HG02981 (cell line): ENCODE measurements at regions not wholly inside any gene's neighbourhood (a gene's known extent, or its start where the extent isn't known, plus 50 kb on each side); places are given as distances from the start of the nearest gene placed in this dataset.

Source experiments
- ATAC-seq: cut with Tn5 transposase; IDR thresholded peaks from one replicate; pipeline ENCODE4 v1.9.1; 2021; ENCODE audit warnings: mild to moderate bottlenecking, moderate library complexity; ENCODE audit not compliant: unreplicated experiment

DNA sequence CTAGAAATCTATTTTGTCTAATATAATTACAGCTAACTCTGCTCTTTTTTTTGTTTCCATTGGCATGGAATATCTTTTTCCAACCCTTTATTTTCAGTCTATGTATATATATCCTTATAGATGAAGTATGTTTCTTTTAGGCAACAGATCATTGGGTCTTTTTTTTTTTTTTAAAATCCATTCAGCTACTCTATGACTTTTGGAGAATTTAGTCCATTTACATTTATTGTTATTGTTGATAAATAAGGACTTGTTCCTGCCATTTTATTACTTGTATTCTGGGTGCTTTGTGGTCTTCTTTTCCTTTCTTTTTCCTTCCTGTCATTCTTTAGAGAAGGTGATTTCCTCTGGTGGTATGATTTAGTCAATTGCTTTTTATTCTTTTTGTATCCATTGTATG, 296.8 kb downstream of the SMARCA2 start:
- no peak for ATAC-seq

DNA sequence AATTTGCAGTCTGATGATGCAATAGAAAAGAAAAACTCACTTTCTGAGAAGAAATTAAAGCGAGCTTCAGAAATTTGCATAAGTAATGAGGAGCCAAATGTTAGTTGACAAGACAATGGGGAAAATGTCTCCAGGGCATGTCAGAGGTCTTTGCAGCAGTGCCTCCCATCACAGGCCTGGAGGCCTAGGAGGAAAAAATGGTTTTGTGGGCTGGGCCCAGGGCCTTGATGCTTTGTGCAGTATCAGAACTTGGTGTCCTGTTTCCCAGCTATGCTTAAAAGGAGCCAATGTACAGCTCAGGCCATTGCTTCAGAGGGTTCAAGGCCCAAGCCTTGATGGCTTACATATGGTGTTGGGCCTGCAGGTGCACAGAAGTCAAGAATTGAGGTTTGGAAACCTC, 298.4 kb downstream of the SMARCA2 start:
- ATAC-seq, result no peak

DNA sequence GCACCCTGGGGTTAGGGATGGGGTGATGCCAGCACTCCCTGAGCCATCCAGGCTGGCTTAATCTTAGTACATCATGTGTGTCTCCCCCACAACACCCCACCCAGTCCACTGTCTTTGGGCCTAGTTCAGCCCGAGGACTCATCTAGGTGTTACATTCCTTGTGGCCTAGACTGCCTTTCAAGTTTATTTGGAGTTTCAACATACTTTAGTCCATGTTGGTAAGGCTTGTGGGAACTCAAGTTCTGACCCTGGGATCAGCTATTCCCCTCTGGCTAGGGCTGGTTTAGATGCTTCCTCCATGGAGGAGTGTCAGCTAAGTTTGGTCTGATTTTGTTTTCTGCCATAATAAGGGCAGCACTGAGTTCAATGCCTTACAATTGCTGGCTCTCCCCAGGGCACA, 302.4 kb downstream of the SMARCA2 start:
- no peak for ATAC-seq

DNA sequence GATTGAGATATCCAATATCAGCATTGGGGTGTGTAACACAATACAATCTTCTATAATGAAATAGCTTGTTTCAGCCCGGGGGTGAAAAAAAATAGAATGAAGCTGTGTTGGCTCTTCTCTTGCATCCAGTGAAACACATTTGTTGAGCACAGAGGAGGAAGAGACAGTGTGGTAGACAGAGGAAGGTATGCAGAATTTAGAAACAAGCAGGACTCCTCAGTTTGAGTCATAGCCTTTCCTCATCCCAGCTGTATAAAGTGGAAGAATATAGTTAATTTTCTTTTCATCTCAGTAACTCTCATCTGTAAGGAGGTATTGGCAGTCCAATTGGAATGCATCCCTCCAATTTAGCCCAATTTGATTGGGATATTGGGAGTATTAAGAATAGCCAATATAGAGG, 302.2 kb upstream of the VLDLR start:
- ATAC-seq, result no peak

DNA sequence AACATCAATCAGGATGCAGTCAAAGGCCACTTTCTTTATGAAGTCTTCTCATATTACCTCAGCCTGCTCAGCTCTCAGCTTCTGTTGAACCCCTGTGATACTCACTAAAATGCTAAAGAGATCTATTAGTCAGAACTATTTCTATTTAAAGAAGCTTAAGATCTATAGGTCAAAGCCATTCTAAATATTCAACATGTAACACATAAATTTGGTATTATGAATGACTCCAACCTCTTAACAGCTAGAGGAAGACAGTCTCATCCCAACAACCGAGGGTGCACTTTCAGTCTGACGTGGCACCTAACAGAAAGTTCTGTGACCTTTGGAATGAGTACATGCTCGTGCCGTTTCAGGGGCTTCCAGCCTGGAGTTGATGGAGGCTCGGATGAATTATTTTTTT, 301.5 kb upstream of the VLDLR start:
- no peak for ATAC-seq

DNA sequence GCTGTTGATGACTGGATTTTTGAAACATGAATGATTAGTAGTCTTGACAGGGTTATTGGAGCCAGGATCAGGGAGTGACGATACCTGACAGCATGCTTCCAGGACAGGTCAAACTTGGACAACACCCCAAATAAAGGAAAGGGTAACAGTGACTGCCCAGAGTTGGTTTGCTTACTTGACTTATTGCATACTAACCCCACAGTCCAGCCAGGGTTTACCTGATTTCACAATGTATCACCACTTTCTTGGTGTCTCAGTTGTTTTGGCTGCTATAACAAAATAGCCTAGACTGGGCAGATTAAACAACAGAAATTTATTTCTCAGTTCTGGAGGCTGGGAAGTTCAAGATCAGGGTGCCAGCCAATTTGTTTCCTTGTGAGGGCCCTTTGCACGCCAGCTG, 301.0 kb upstream of the VLDLR start:
- no peak for ATAC-seq

DNA sequence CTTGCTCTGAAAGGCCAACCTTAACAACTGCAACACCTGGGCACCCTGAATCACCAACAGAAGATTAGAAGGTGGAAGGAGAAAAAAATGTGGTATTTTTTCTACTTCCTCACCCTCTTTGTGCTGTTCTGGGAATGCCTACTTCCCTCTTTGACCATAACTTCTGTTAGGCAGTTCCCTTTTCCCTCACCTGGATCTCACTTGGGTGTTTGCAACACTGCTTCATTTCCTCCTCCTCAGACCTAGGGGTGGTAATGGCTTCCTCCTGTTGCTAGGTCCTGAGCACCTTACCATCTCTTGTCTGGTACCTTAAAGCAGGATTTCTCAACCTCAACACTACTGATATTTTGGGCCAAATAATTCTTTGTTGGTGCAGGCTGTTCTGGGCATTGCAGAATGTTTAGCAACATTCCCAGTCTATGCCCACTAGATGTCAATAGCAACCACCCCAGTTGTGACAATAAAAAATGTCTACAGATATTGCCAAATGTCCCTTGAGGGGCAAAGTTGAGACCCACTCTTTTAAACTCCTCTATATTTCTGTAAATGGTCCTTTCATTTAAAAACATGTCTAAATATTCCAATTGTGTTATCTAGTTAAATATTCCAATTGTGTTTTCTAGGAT, 300.0 kb upstream of the VLDLR start:
- ATAC-seq, result no peak

DNA sequence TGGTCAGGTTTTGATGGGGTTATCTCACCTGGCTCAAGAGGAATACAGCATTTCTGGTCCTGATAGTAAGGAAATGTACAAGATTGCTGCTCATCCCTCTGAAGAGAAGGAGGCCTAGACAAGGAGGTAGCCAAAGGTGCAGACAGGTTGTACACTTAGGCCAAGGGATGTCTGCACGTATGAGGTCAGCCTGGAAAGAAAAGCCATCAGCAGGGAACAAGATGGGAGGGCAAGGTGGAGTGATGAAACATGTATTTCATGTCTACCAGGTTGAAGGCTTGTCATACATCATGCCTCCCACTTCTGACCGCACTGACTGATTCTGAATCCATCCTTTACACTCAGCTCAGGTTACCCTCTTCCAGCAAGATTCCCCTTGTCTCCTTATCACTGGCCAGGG, 296.8 kb upstream of the VLDLR start:
- ATAC-seq, result no peak

DNA sequence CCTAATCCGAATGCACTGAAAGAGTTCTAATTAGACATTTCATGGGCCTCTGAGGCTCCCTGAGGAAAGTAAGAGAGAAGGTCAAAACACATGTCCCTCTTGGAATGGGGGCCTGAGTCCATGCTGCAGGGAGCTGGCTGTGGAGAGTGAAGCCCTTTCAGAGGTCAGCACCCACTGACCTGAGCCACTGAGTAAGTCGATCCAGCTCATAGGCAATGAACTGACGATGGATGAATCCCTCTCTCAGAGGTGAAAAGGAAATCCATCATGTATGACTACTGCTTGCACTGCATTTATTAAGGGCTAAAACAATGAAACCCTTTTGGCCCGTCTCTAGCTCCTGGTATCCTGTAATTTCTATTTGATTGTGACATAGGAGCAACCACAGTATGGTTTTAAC, 288.9 kb upstream of the VLDLR start:
- no peak for ATAC-seq

DNA sequence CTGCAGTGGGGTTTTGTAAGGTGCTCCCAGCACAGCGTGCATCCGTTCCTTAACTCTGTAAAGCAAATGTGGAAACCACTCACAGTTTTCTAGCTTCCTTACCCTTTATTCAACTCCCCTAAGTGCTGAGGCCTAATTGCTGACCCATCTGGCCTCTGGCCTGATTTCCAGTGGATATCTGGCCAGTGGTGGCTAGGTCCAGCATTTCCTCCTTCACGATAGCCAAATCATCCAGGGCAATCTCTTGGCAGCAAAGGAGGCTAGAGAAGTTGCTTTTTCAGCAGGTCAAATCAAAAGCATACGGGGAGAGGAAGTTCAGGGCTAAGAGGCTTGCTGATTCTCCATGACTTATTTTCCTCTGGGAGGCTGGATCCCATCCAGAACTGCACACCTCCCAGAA, 286.3 kb upstream of the VLDLR start:
- ATAC-seq, result no peak

DNA sequence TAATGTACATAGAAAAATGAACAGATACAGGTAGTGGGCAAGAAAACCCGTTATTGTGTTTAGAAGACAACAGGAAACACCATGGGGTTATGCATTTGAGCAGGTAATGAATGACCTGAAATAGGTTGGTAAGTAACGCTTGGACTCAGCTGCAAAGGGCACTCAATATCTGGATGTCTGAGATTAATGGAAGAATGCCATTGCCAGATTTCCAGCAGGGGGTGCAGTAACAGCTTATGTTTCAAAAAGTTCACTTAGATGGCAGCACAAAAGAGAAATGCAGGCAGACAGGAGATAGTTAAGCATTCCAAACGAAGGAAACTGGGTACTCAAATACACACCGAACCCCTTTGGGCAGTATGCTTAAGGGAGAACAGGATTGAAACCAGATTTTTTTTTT, 285.5 kb upstream of the VLDLR start:
- no peak for ATAC-seq

DNA sequence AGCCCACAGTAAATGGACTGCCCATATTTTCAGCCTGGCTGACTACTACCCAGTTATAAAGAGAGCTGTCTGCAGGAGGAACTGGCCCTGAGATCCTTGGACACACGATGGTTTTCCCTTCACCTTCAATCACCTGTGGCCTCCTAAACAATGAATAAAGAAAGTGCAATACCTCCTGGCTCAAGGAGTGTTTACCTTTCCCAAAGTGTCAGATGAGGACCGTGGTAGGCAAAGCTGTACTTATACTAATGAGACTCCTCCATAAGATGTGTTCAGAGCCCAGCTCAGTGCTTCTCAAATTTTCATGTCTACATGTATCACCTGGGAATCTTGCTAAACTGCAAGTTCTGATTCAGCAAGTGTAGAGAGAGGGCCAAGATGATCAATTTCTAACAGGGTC, 284.5 kb upstream of the VLDLR start:
- ATAC-seq, result no peak

DNA sequence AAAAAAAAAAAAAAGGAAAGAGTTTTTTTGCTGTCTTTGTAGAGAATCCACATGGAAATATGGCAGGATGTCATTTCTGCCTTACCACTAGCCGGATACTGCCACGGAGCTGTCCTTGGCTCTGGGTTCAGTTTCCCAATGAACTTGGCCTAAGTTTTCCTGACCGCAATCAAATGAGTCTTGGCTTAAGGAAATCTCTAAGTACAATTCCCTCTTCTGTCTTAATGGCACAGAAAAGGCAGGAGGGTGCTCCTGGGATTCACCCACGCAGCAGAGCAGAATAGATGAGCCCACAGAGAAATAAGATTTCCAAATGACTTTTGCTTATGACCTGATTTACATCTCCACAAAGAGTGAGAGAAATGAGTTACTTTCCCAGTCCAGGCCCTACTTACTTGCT, 284.0 kb upstream of the VLDLR start:
- ATAC-seq, result no peak

DNA sequence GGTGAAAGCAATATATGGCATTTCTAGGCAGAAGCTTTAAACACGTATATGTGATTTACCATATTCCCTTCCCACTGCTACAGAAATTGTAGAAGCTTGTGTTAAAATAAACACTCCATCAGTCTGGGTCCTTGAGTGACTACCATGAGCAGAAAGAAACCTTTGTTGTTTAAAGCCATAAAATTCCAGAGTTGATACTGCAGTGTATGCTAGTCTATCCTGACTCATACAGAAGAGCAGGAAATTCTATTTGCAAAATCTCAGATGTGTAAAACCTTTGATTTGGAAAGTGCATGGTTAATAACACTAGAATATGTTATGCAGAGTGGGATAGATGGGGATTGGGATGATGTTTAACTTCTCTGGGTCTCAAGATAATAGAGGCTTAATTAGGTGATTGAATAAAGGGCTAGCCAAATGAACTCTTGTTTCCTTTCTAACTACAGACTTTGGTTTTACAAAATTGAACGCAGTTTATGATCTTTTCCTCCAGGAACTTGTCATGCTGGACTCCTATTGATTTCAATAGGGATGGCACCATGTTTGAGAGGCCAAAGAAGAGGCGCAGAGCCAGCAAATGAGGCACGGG, 282.7 kb upstream of the VLDLR start:
- ATAC-seq, result no peak

DNA sequence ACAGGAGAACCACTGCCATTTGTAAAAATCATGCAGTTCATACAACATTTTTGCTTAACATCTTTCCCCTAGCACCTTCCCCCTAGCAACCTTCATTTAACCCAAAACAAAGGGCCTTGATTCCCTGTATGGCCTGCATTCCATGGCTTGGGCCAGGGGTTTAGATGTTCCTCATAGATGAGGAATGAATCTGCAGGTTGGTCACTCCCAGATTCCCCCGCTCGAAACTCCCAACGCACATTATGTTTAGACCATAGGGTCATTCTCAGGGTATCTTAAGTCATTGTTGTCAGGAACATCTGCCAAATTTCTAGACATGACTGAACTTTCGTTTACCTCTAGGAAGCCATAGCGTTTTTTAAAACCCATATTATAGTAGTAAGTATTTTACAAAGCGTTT, 282.2 kb upstream of the VLDLR start:
- no peak for ATAC-seq

DNA sequence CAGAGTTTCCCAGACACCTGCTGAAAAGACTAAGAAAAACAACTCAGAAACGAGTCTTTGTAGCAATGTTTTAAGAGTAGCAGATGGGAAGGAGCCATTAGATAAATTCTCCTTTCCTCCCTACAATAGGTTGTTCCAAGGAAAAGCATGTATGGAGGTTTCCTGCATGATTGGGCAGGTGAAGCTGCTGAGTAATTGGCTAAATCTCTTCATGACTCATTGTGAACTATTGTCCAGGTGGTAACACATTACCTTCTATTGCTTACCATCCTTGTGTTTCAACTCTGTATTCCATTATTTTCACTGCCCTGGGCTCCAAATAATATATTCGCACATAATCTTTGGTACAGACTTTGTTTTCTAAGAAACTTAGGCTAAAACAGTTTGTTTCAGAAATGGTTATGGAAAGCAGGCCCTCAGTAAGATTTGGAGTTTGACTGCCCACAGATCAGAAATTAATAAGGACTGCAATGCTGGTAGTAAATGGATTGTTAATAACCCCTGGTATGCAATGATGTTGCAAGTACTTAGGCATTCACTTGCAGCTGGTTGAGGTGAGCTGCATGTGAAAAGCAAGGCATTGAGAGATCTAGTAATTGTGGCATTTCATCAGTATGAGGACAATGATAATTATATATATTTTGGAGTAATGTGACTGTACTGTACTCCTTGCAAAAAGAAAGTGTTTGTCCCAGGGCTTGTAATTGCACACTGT, 281.4 kb upstream of the VLDLR start:
- ATAC-seq, result no peak

DNA sequence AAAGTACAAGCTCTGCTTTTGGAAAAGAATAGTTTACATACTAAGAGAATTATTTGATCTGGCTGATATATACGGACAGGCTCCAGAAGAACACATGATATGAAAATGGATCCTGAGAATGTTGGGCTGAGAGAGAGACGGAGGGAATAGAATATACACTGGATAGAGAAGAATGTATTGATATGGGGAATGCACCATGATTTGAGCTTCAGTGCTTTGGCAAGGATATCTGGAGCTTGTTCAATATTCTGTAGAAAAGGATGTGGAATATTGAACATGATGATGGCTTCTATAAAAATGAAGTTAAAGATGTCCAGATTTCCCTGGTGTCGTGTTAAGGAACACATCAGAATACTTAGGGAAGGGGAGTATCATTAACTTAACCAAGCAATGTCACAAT, 280.5 kb upstream of the VLDLR start:
- ATAC-seq, result no peak

DNA sequence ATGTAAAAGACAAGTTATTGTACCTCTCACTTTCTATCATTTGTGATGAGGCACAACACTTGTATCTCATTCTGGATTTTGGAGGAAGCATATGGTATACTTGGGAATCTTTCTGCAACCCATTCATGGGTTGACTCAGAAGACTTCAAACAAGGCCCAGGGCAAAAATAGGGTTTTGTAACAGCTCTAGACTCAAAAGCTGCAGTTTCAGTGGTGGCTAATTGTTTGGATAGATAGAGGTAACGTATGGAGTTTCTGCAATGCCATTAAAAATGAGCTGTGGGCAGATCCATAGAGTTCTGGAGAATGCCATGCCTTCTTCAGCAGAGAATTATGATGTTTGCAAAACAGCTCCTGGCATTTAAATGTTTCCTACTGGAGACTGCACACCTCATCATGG, 279.6 kb upstream of the VLDLR start:
- no peak for ATAC-seq

DNA sequence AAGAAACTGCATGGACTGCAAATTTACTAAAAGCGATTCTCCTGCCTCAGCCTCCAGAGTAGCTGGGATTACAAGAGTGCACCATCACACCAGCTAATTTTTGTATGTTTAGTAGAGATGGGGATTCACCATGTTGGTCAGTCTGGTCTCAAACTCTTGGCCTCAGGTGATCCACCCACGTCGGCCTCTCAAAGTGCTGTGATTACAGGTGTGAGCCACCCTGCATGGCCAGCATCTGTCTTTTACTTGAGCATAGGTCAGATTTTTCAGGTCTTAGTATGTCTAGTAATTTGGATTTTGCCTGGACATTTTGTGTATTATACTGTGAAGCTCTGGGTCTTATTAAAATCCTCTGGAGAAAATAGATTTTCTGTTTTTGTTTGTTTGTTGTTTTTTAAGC, 277.8 kb upstream of the VLDLR start:
- ATAC-seq, result no peak

DNA sequence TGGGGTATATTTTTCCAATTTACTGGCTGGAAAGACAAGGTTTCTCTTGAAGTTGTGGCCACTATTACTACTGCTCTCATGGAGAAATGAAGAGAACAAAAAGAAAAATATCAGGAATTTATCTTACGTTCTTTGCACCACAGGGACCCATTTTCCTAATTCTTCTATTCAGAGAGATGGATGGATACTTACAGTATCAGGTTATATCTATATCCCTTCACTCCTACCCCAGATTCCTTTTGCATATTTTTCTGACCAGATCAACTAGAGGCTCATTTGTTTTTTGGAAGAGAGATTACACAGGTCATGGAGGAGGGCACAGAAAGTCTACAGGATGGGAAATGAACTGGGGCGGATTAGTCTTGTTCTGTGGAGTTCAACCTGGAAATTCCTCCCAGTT, 277.2 kb upstream of the VLDLR start:
- ATAC-seq, result no peak

DNA sequence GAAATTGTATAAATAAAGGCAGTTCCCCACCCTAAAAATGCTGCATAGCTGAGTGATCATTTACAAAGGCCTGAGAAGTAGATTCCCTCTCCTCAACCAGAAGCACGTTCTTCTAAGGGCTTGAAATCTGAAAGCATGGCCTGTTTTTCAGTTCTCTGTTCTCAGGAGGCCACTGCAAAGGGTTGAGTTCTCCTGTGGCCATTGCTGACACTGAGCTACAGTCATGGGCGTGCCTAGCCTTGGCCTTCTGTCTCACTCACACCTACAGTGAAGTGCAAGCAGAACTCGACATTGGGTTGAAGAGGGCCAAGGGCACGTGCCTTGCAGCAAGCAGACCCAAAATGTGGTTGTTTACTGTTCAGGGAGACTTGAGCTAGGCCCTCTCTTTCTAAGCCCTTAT, 276.6 kb upstream of the VLDLR start:
- ATAC-seq, result no peak

DNA sequence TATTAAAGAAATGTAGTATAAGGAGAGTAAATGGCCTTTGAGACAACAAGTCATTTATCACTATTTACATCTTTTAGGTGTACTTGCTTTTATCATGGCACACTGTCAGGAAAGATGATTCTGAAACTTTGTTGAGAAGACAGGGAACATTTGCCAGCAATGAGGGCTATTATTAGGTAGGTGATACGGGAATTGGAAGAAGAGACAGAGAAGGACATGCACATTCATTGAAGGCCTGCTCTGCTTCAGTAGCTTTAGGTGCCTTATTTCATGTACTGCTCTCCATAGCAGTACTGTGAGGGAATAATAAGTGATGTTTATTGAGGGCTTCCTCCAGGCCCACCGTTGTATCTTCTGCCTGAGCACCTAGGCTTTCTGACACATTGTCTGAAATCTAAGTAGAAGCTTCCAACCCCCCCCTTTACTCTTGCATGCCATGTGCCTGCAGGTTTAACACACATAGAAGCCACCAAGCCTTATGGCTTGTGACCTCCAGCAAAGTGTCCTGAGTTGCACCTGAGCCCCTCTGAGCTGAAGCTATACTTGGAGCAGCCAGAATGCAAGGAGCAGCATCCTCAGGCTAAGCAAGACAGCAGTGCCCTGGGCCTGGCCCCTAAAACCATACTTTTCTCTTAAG, 275.2 kb upstream of the VLDLR start:
- no peak for ATAC-seq
